Neuronal stem cell (in vitro differentiated cells): ENCODE measurements at regions not wholly inside any gene's neighbourhood (a gene's known extent, or its start where the extent isn't known, plus 50 kb on each side); places are given as distances from the start of the nearest gene placed in this dataset.

Experiments used
- DNase-seq: peaks from one replicate; pipeline ENCODE4 v3.0.0-alpha.2; 2013; ENCODE audit warnings: low spot score
- H2AFZ ChIP-seq: one replicate; pipeline ENCODE4 v1.6.1; 2013; ENCODE audit warnings: mild to moderate bottlenecking, low read length, inconsistent platforms
- H2AK5ac ChIP-seq: 2 replicates; pipeline ENCODE4 v1.6.1; 2013; ENCODE audit warnings: low read depth, mild to moderate bottlenecking, inconsistent platforms, low read length, moderate library complexity, mixed read lengths
- H2BK120ac ChIP-seq: 2 replicates; pipeline ENCODE4 v1.6.1; 2013; ENCODE audit warnings: low read depth, mild to moderate bottlenecking, inconsistent platforms, low read length, moderate library complexity, mixed read lengths
- H2BK12ac ChIP-seq: one replicate; pipeline ENCODE4 v1.6.1; 2013; ENCODE audit warnings: low read length, inconsistent platforms
- H2BK15ac ChIP-seq: 2 replicates; pipeline ENCODE4 v1.6.1; 2013; ENCODE audit warnings: mild to moderate bottlenecking, low read length, inconsistent platforms, mixed read lengths
- H2BK5ac ChIP-seq: one replicate; pipeline ENCODE4 v1.6.1; 2013; ENCODE audit warnings: inconsistent platforms, mild to moderate bottlenecking, low read length, moderate library complexity
- H3K14ac ChIP-seq: one replicate; pipeline ENCODE4 v1.6.1; 2013; ENCODE audit warnings: low read length, inconsistent platforms
- H3K18ac ChIP-seq: 2 replicates; pipeline ENCODE4 v1.6.1; 2013; ENCODE audit warnings: low read length, inconsistent platforms
- H3K23ac ChIP-seq: 2 replicates; pipeline ENCODE4 v1.6.1; 2013; ENCODE audit warnings: low read depth, mild to moderate bottlenecking, mixed read lengths, low read length, inconsistent platforms; ENCODE audit not compliant: poor library complexity
- H3K27ac ChIP-seq: replicated peaks from 3 replicates; pipeline ENCODE4 v1.5.1; 2013; ENCODE audit warnings: low read length, inconsistent platforms
- H3K27me3 ChIP-seq, 3 experiments: 2 replicates each; pipeline ENCODE4 v1.6.1; 2013; ENCODE audit warnings: low read length in 3 of 3, mild to moderate bottlenecking in 2 of 3, inconsistent platforms in 1 of 3, low read depth in 1 of 3, mixed read lengths in 1 of 3, moderate library complexity in 1 of 3; ENCODE audit not compliant: control insufficient read depth in 3 of 3, insufficient read depth in 3 of 3
- H3K36me3 ChIP-seq, 2 donors: replicated peaks in 1 of 2; 2 replicates each; pipeline ENCODE4 v1.6.1; 2013; ENCODE audit warnings: low read length in 2 of 2; ENCODE audit not compliant: control insufficient read depth in 2 of 2, insufficient read depth in 2 of 2
- H3K4ac ChIP-seq: 2 replicates; pipeline ENCODE4 v1.6.1; 2013; ENCODE audit warnings: inconsistent platforms, mild to moderate bottlenecking, low read length, moderate library complexity
- H3K4me1 ChIP-seq, 2 donors: 1 replicate in 1 of 2; 2 replicates in 1 of 2; pipeline ENCODE4 v1.6.1; 2013; ENCODE audit warnings: low read length in 2 of 2, low read depth in 1 of 2; ENCODE audit not compliant: control insufficient read depth in 2 of 2, insufficient read depth in 1 of 2
- H3K4me2 ChIP-seq: one replicate; pipeline ENCODE4 v1.6.1; 2013; ENCODE audit warnings: mild to moderate bottlenecking, low read length, inconsistent platforms; ENCODE audit not compliant: insufficient read depth, poor library complexity, severe bottlenecking
- H3K4me3 ChIP-seq, 2 donors: 2 replicates each; pipeline ENCODE4 v1.5.1; 2013; ENCODE audit warnings: low read length in 2 of 2, mild to moderate bottlenecking in 2 of 2, inconsistent platforms in 1 of 2, moderate library complexity in 1 of 2
- H3K79me1 ChIP-seq: one replicate; pipeline ENCODE4 v1.6.1; 2013; ENCODE audit warnings: low read depth, mild to moderate bottlenecking, inconsistent platforms, low read length, moderate library complexity
- H3K9ac ChIP-seq: one replicate; pipeline ENCODE4 v1.6.1; 2013; ENCODE audit warnings: mild to moderate bottlenecking, low read depth, low read length, inconsistent platforms; ENCODE audit not compliant: poor library complexity
- H3K9me3 ChIP-seq, 2 donors: replicated peaks in 1 of 2; 2 replicates each; pipeline versions ENCODE3 to v1.6.1; 2013; ENCODE audit warnings: low read length in 2 of 2, mild to moderate bottlenecking in 2 of 2, inconsistent platforms in 1 of 2, low read depth in 1 of 2, mixed read lengths in 1 of 2, moderate library complexity in 1 of 2; ENCODE audit not compliant: control insufficient read depth in 2 of 2, insufficient read depth in 1 of 2
- H4K8ac ChIP-seq: one replicate; pipeline ENCODE4 v1.6.1; 2013; ENCODE audit warnings: low read depth, mild to moderate bottlenecking, inconsistent platforms, low read length, moderate library complexity
- H4K91ac ChIP-seq: one replicate; pipeline ENCODE4 v1.6.1; 2013; ENCODE audit warnings: low read length, low read depth, mild to moderate bottlenecking, inconsistent platforms; ENCODE audit not compliant: poor library complexity
- WGBS, 2 donors: extraction: QIAGEN DNeasy Blood & Tissue Kit; methylation state at CpG; one replicate each; pipeline ENCODE4 v1.1.7; 2013; ENCODE audit warnings: missing lambda C conversion rate in 2 of 2, mixed read lengths in 1 of 2; ENCODE audit not compliant: insufficient read length in 2 of 2, insufficient replicate concordance in 1 of 2; ENCODE audit errors: extremely low coverage in 2 of 2; 5-methylcytosine and 5-hydroxymethylcytosine counted together

GRCh38 chr5:28580616-28581015 is 1542.2 kb upstream of the CDH9 start:
- no peak overlapping the region for H3K4me2 ChIP-seq
- no peak overlapping the region for H3K4me3 ChIP-seq
- H2BK15ac ChIP-seq: no peak overlapping the region
- H3K27ac ChIP-seq: no peak overlapping the region
- H3K23ac ChIP-seq: no peak overlapping the region
- no peak overlapping the region for H2AK5ac ChIP-seq
- no peak overlapping the region for H3K18ac ChIP-seq
- peaks cover 0 to 28% of the 10 kb centered on the region in 2 donors for H3K9me3 ChIP-seq
- no peak overlapping the region for H4K8ac ChIP-seq
- no peaks in the 10 kb centered on the region for H3K36me3 ChIP-seq
- no peak overlapping the region for H2BK12ac ChIP-seq
- peaks cover 0 to 2% of the 10 kb centered on the region in 2 donors for H3K4me1 ChIP-seq
- no peak overlapping the region for H3K9ac ChIP-seq
- no peak overlapping the region for H2AFZ ChIP-seq
- no peaks in the 10 kb centered on the region for H3K79me1 ChIP-seq
- no peaks in the 10 kb centered on the region for H3K27me3 ChIP-seq
- no peak overlapping the region for H4K91ac ChIP-seq
- H2BK120ac ChIP-seq: no peak overlapping the region
- H2BK5ac ChIP-seq: no peak overlapping the region
- H3K4ac ChIP-seq: no peak overlapping the region
- DNase-seq: no peak
- WGBS, 2 donors: no CpG with 5 or more reads among the region's 4 CpGs
- no peak overlapping the region for H3K14ac ChIP-seq

GRCh38 chr5:28576022-28576421 is 1537.6 kb upstream of the CDH9 start:
- H3K36me3 ChIP-seq: no peaks in the 10 kb centered on the region

GRCh38 chr5:28575368-28575767 is 1537.0 kb upstream of the CDH9 start:
- no peak overlapping the region for H2BK5ac ChIP-seq
- H3K4ac ChIP-seq: no peak overlapping the region
- no peak overlapping the region for H4K91ac ChIP-seq
- H4K8ac ChIP-seq: no peak overlapping the region
- no CpG with 5 or more reads among the region's 7 CpGs for WGBS, 2 donors
- H3K4me1 ChIP-seq: no peaks in the 10 kb centered on the region
- H3K23ac ChIP-seq: no peak overlapping the region
- no peak for DNase-seq
- no peak overlapping the region for H2AK5ac ChIP-seq
- H3K18ac ChIP-seq: peak overlapping the region; percentile 2
- H3K9ac ChIP-seq: no peak overlapping the region
- H2AFZ ChIP-seq: peak overlapping the region; percentile 22
- H3K79me1 ChIP-seq: no peaks in the 10 kb centered on the region
- H2BK12ac ChIP-seq: no peak overlapping the region
- H3K14ac ChIP-seq: no peak overlapping the region
- H3K4me2 ChIP-seq: no peak overlapping the region
- H3K9me3 ChIP-seq: peaks cover 0 to 23% of the 10 kb centered on the region in 2 donors
- no peak overlapping the region for H2BK15ac ChIP-seq
- H3K4me3 ChIP-seq: no peak overlapping the region
- no peak overlapping the region for H2BK120ac ChIP-seq
- H3K27me3 ChIP-seq: no peaks in the 10 kb centered on the region
- no peaks in the 10 kb centered on the region for H3K36me3 ChIP-seq
- H3K27ac ChIP-seq: no peak overlapping the region

More at GRCh38 chr5:28576022-28576421, 1537.6 kb upstream of the CDH9 start:
- Histone ChIP-seq H3K23ac (no peak overlapping the region), H2BK5ac (no peak overlapping the region), H2BK15ac (no peak overlapping the region), H2AFZ (no peak overlapping the region), H2AK5ac (no peak overlapping the region), H3K18ac (no peak overlapping the region), H2BK120ac (no peak overlapping the region), H3K4me1 (peaks cover 0 to 2% of the 10 kb centered on the region in 2 donors), H3K4me2 (no peak overlapping the region), H2BK12ac (no peak overlapping the region), H3K4ac (no peak overlapping the region), H3K27ac (no peak overlapping the region), H3K79me1 (no peaks in the 10 kb centered on the region), H3K9ac (no peak overlapping the region), H4K91ac (no peak overlapping the region), H3K14ac (no peak overlapping the region), H3K4me3 (no peak overlapping the region), H3K27me3 (no peaks in the 10 kb centered on the region), H4K8ac (no peak overlapping the region), H3K9me3 (peaks cover 0 to 23% of the 10 kb centered on the region in 2 donors)
- DNase-seq: no peak
- no CpG with 5 or more reads among the region's 2 CpGs for WGBS, 2 donors

GRCh38 chr5:28574606-28575005 is 1536.2 kb upstream of the CDH9 start:
- H2AK5ac ChIP-seq: no peak overlapping the region
- H3K27me3 ChIP-seq: no peaks in the 10 kb centered on the region
- H3K4me2 ChIP-seq: no peak overlapping the region
- no peak overlapping the region for H2BK5ac ChIP-seq
- H3K36me3 ChIP-seq: no peaks in the 10 kb centered on the region
- no peaks in the 10 kb centered on the region for H3K79me1 ChIP-seq
- no peak overlapping the region for H4K8ac ChIP-seq
- no peak overlapping the region for H2BK15ac ChIP-seq
- no peak overlapping the region for H2BK12ac ChIP-seq
- H3K9ac ChIP-seq: no peak overlapping the region
- H4K91ac ChIP-seq: no peak overlapping the region
- H2BK120ac ChIP-seq: no peak overlapping the region
- WGBS, 2 donors: no CpG with 5 or more reads among the region's 1 CpG
- H3K4ac ChIP-seq: no peak overlapping the region
- no peak for DNase-seq
- H3K9me3 ChIP-seq: peaks cover 0 to 23% of the 10 kb centered on the region in 2 donors
- H3K27ac ChIP-seq: no peak overlapping the region
- no peak overlapping the region for H3K18ac ChIP-seq
- H2AFZ ChIP-seq: no peak overlapping the region
- H3K23ac ChIP-seq: no peak overlapping the region
- no peaks in the 10 kb centered on the region for H3K4me1 ChIP-seq
- no peak overlapping the region for H3K14ac ChIP-seq
- H3K4me3 ChIP-seq: no peak overlapping the region
